ENCODE measurements at regions not wholly inside any gene's neighbourhood (a gene's known extent, or its start where the extent isn't known, plus 50 kb on each side); places are given as distances from the start of the nearest gene placed in this dataset.
A peak's percentile ranks its signal among the peaks of the same experiment; 100 is the strongest.

DNA sequence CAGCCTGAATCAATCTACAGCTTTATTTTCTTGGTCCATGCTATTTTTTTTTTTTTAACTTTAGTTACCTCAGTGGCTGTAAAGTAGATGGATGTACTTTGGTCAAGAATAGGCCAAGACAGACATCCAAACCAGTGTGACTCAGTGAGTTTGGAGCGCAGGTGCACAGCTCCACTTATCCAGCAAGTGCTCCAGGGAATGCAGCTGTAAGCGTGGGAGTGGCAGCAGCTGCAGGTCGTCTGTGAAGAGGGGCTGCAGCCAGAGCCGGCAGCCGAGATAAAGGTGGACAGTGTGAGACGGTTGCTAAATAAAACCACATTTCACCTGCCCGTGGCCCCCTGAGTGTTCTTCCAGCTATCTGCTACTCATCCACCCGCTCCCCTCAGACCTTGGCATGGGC, 1018.7 kb downstream of the AACS start:
- TF ChIP-seq, protein P1, sequence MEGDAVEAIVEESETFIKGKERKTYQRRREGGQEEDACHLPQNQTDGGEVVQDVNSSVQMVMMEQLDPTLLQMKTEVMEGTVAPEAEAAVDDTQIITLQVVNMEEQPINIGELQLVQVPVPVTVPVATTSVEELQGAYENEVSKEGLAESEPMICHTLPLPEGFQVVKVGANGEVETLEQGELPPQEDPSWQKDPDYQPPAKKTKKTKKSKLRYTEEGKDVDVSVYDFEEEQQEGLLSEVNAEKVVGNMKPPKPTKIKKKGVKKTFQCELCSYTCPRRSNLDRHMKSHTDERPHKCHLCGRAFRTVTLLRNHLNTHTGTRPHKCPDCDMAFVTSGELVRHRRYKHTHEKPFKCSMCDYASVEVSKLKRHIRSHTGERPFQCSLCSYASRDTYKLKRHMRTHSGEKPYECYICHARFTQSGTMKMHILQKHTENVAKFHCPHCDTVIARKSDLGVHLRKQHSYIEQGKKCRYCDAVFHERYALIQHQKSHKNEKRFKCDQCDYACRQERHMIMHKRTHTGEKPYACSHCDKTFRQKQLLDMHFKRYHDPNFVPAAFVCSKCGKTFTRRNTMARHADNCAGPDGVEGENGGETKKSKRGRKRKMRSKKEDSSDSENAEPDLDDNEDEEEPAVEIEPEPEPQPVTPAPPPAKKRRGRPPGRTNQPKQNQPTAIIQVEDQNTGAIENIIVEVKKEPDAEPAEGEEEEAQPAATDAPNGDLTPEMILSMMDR (IDR thresholded peaks at IDR 0.05; ENCODE audit: low read depth, low read length), result no peak
- DNase-seq (ENCODE audit: low read depth in 2 of 2), result no peak
- no peak overlapping the region for H3K4me3 ChIP-seq (replicated peaks in 1 of 2; ENCODE audit: low read depth in 2 of 2, low read length in 2 of 2)

GRCh38 chr12:126084480-126084879, 1019.2 kb downstream of the AACS start:
- peak in 1 of 2 donors; percentile 47 for DNase-seq (ENCODE audit: low read depth in 2 of 2)
- TF ChIP-seq, protein P1 (IDR thresholded peaks at IDR 0.05; ENCODE audit: low read depth, low read length), result no peak
- no peak overlapping the region for H3K4me3 ChIP-seq (replicated peaks in 1 of 2; ENCODE audit: low read depth in 2 of 2, low read length in 2 of 2)

GRCh38 chr12:126086242-126086641, 1021.0 kb downstream of the AACS start:
- H3K4me3 ChIP-seq (replicated peaks in 1 of 2; ENCODE audit: low read depth in 2 of 2, low read length in 2 of 2), result no peak overlapping the region
- TF ChIP-seq, protein P1 (IDR thresholded peaks at IDR 0.05; ENCODE audit: low read depth, low read length), result no peak
- no peak for DNase-seq (ENCODE audit: low read depth in 2 of 2)

DNA sequence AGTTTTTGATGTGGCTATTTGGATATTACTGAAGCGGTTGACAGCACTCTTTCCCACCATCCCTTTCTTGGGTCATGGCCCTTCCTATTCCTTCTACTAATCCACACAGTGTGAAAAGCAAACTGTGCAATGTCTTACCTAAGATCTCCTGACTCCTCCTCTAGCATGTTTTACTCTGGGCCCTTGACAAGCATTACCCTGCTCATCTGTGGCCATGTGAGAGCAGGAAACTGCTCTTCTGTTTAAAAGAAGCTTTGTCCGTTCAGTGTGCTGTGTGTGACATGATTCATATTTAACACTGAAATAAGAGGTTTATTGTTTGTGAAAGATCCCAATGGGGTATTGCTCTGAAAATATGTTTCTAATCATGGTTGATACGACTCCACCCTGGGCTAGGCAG, 1022.5 kb downstream of the AACS start:
- TF ChIP-seq, protein P1 (IDR thresholded peaks at IDR 0.05; ENCODE audit: low read depth, low read length), result no peak
- no peak overlapping the region for H3K4me3 ChIP-seq (replicated peaks in 1 of 2; ENCODE audit: low read depth in 2 of 2, low read length in 2 of 2)
- DNase-seq (ENCODE audit: low read depth in 2 of 2), result no peak

DNA sequence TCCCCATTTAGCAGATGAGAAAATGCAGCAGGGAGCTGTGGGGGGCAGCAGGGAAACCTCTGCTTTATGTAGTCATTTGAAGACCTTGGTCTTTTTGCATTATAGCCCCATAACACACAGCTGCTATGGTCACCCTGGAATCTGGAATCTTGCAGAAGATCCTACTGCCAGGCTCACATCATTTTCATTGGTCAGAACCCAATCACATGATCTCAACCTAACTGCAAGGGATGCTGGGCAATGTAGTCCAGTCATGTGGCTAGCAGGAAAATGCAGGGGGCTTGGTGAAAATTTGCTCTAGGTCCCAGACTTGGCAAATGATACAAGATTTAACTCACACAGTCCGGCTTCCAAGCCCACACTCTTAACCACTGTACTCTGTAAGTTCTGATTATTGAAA, 1028.7 kb downstream of the AACS start:
- H3K4me3 ChIP-seq (replicated peaks in 1 of 2; ENCODE audit: low read depth in 2 of 2, low read length in 2 of 2), result no peak overlapping the region
- TF ChIP-seq, protein P1 (IDR thresholded peaks at IDR 0.05; ENCODE audit: low read depth, low read length), result no peak
- DNase-seq (ENCODE audit: low read depth in 2 of 2), result peak; percentile 3 to 56

DNA sequence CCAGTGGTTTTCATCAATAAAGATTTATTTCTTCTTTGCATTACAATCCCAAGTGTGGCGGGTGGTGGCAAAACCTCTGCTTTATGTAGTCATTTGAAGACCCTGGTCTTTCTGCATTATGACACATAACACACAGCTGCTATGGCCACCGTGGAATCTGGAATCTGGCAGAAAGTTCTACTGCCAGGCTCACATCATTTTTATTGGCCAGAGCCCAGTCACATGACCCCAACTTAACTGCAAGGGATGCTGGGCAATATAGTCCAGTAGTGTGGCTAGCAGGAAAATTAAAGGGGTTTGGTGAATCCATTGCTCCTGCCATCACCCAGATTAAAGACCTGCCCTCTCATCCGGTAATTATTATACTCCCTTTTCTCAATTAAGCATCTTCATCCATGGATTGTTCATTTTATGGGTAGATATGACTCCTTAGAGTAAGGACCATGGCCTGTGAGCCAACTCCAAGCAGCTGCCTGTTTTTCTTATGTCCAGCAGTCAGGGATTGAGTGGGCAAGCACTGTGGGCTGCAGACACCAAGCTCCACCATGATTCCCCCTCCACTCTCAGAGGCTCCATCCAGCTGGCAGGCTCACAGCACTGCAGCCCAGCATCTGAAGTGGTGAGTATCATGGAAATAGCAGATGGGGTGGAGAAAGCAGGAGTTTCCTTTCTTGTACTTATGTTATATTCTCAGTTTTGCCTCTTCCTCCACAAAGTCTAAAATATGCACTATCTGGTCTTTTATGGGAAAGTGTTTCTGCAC, 1030.7 kb downstream of the AACS start:
- DNase-seq (ENCODE audit: low read depth in 2 of 2), result no peak
- no peak overlapping the region for H3K4me3 ChIP-seq (replicated peaks in 1 of 2; ENCODE audit: low read depth in 2 of 2, low read length in 2 of 2)
- TF ChIP-seq, protein P1 (IDR thresholded peaks at IDR 0.05; ENCODE audit: low read depth, low read length), result no peak

DNA sequence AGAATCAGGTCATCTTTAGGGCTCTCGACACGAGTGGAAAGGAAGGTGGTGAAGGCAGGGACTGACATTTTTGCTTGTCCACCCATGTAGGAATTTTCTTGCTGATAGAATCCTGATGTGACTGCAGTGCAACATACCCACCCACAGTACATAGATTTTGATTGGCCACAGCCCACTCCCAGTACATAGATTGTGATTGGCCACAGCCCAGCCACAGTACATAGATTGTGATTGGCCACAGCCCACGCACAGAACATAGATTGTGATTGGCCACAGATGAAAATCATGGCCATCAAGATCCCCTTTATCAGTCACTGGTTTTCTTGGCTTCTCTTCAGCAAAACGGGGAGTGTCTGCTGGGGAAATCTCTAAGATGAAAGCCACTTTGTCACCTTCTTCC, 1041.5 kb downstream of the AACS start:
- TF ChIP-seq, protein P1 (IDR thresholded peaks at IDR 0.05; ENCODE audit: low read depth, low read length), result no peak
- DNase-seq (ENCODE audit: low read depth in 2 of 2), result no peak
- H3K4me3 ChIP-seq (replicated peaks in 1 of 2; ENCODE audit: low read depth in 2 of 2, low read length in 2 of 2), result no peak overlapping the region

Data from cardiac fibroblast (primary cell).